Endothelial cell of umbilical vein (primary cell): ENCODE measurements at regions not wholly inside any gene's neighbourhood (a gene's known extent, or its start where the extent isn't known, plus 50 kb on each side); places are given as distances from the start of the nearest gene placed in this dataset.

ENCODE experiments used
- BruUV-seq: library from RNA; stranded (reverse); fragments of 400-500 nt; replicated peaks from 2 replicates; lab custom pipeline; 2021; lab: Mats Ljungman, UMichigan
- CTCF ChIA-PET: fragments of 300-600, 350-600 bp; sonication (Branson Sonifier 250); formaldehyde crosslinking; loops from one replicate; lab custom pipeline; 2021; ENCODE audit warnings: antibody characterized with exemption, inconsistent platforms; lab: Charles Lee
- POLR2A ChIA-PET: fragments of 300-600, 350-600 bp; sonication (Branson Sonifier 250); formaldehyde crosslinking; loops from one replicate; lab custom pipeline; 2021; ENCODE audit warnings: antibody characterized with exemption, inconsistent platforms; lab: Charles Lee
- DNase-seq: peaks from one replicate; pipeline ENCODE4 v3.0.0-alpha.2; 2011; ENCODE audit warnings: low read depth, low spot score
- FAIRE-seq: peaks from 2 replicates; lab custom pipeline; 2011; peaks lifted over from hg19 to GRCh38; lab: Jason Lieb, UNC
- H2AFZ ChIP-seq: 2 replicates; pipeline ENCODE4 v1.6.0; 2012; ENCODE audit warnings: low read depth, low read length, control low read depth, inconsistent platforms
- H3K27ac ChIP-seq: 2 replicates; pipeline ENCODE4 v1.5.1; 2011; ENCODE audit warnings: low read depth, mild to moderate bottlenecking, control low read depth, low read length, moderate library complexity; ENCODE audit not compliant: insufficient read depth
- H3K27me3 ChIP-seq, 2 experiments: 2 replicates each; pipeline versions ENCODE4 v1.6.0 to v1.6.1; 2011; ENCODE audit warnings: low read length in 2 of 2, mixed read lengths in 1 of 2; ENCODE audit not compliant: control insufficient read depth in 2 of 2, insufficient read depth in 2 of 2
- H3K36me3 ChIP-seq, 2 experiments: 2 replicates in 1 of 2; 3 replicates in 1 of 2; pipeline ENCODE4 v1.5.1; 2011; ENCODE audit warnings: low read length in 2 of 2, mild to moderate bottlenecking in 1 of 2, moderate library complexity in 1 of 2; ENCODE audit not compliant: control insufficient read depth in 2 of 2, insufficient read depth in 2 of 2; ENCODE audit errors: extremely low read depth in 1 of 2
- H3K4me1 ChIP-seq: 3 replicates; pipeline ENCODE4 v1.5.1; 2011; ENCODE audit warnings: mild to moderate bottlenecking, low read length; ENCODE audit not compliant: control insufficient read depth, insufficient read depth; ENCODE audit errors: extremely low read depth
- H3K4me2 ChIP-seq: 2 replicates; pipeline ENCODE4 v1.6.1; 2011; ENCODE audit warnings: low read length, control low read depth, mixed read lengths; ENCODE audit not compliant: insufficient read depth
- H3K4me3 ChIP-seq, 3 experiments: fragments of 200-600 bp in 1 of 3; sonication (generic), shearing (Covaris generic) in 1 of 3; replicated peaks in 1 of 3; 2 replicates each; pipeline ENCODE4 v1.5.1; 2011 to 2016; ENCODE audit warnings: control low read depth in 3 of 3, low read length in 3 of 3, mild to moderate bottlenecking in 2 of 3, inconsistent platforms in 1 of 3, low read depth in 1 of 3, moderate library complexity in 1 of 3; ENCODE audit not compliant: insufficient read depth in 1 of 3
- H3K79me2 ChIP-seq: 2 replicates; pipeline ENCODE4 v1.6.0; 2012; ENCODE audit warnings: low read length, inconsistent platforms; ENCODE audit not compliant: control insufficient read depth, insufficient read depth
- H3K9ac ChIP-seq: replicated peaks from 2 replicates; pipeline ENCODE3; 2011; ENCODE audit warnings: low read length, control low read depth; ENCODE audit not compliant: insufficient read depth; ENCODE audit errors: extremely low read depth
- H3K9me1 ChIP-seq: replicated peaks from 3 replicates; pipeline ENCODE4 v1.6.0; 2011; ENCODE audit warnings: mild to moderate bottlenecking, low read length; ENCODE audit not compliant: control insufficient read depth, insufficient read depth; ENCODE audit errors: extremely low read depth
- H3K9me3 ChIP-seq: replicated peaks from 2 replicates; pipeline ENCODE4 v1.5.1; 2012; ENCODE audit warnings: low read length, inconsistent platforms; ENCODE audit not compliant: control insufficient read depth, insufficient read depth
- H4K20me1 ChIP-seq: replicated peaks from 2 replicates; pipeline ENCODE3; 2011; ENCODE audit warnings: mild to moderate bottlenecking, low read length; ENCODE audit not compliant: control insufficient read depth, insufficient read depth; ENCODE audit errors: extremely low read depth
- CTCF ChIP-seq, 2 donors: IDR thresholded peaks; 1 replicate in 1 of 2; 2 replicates in 1 of 2; pipeline ENCODE4 v1.5.1; 2011; ENCODE audit warnings: low read length in 2 of 2, mild to moderate bottlenecking in 2 of 2, moderate library complexity in 2 of 2, control low read depth in 1 of 2, inconsistent platforms in 1 of 2, low read depth in 1 of 2; ENCODE audit not compliant: insufficient read depth in 1 of 2; ENCODE audit errors: extremely low read depth in 1 of 2
- EZH2 ChIP-seq: IDR thresholded peaks from 2 replicates; pipeline ENCODE4 v1.6.1; 2012; ENCODE audit warnings: borderline replicate concordance, low read depth, mild to moderate bottlenecking, moderate library complexity, low read length, inconsistent platforms; ENCODE audit not compliant: severe bottlenecking
- FOS ChIP-seq: IDR thresholded peaks from 2 replicates; pipeline ENCODE4 v1.6.1; 2011; ENCODE audit warnings: mild to moderate bottlenecking, low read length, moderate library complexity, borderline replicate concordance; ENCODE audit not compliant: insufficient read depth
- GATA2 ChIP-seq: IDR thresholded peaks from 2 replicates; pipeline ENCODE4 v1.7.0; 2011; ENCODE audit warnings: low read depth, mild to moderate bottlenecking, moderate library complexity, mixed read lengths, low read length; ENCODE audit not compliant: insufficient read length, insufficient read depth
- JUN ChIP-seq: IDR thresholded peaks from 2 replicates; pipeline ENCODE4 v1.6.1; 2011; ENCODE audit warnings: borderline replicate concordance, low read depth; ENCODE audit not compliant: insufficient read length, insufficient read depth
- MAX ChIP-seq: IDR thresholded peaks from 2 replicates; pipeline ENCODE4 v1.6.1; 2011; ENCODE audit not compliant: insufficient read depth, insufficient read length
- MYC ChIP-seq: IDR thresholded peaks from one replicate; pipeline ENCODE4 v1.6.1; 2011; ENCODE audit warnings: mild to moderate bottlenecking, low read depth, low read length
- POLR2A ChIP-seq: IDR thresholded peaks from 2 replicates; pipeline ENCODE4 v1.6.1; 2012; ENCODE audit warnings: low read depth, mild to moderate bottlenecking, control low read depth, low read length
- POLR2AphosphoS5 ChIP-seq: IDR thresholded peaks from 2 replicates; pipeline ENCODE4 v1.6.1; 2012; ENCODE audit warnings: low read depth, mild to moderate bottlenecking, control low read depth, low read length, moderate library complexity; ENCODE audit not compliant: insufficient read depth
- dilution Hi-C: fragments of 300-500 bp; cut with MboI; formaldehyde crosslinking; loops from one replicate; pipeline ENCODE4 v1.15.0; 2019; ENCODE audit warnings: low sequenced_read_pairs; ENCODE audit not compliant: extremely low pct_ligation_motif_present
- intact Hi-C: fragments of 100-400 bp; cut with micrococcal nuclease; formaldehyde crosslinking; loops from one replicate; pipeline ENCODE4 v1.10.0; 2022

GRCh38 chr5:157961896-157962590, 103.1 kb upstream of the CLINT1 start:
- FAIRE-seq (no peak), DNase-seq (peak; percentile 6)
- TF ChIP-seq FOS (no peak), POLR2A (no peak), CTCF (IDR thresholded peaks at IDR 0.05; ENCODE audit: extremely low read depth in 1 of 2, insufficient read depth in 1 of 2, low read depth in 1 of 2, low read length in 2 of 2) (no peak), MYC (no peak), MAX (no peak), JUN (no peak), EZH2 (no peak), POLR2AphosphoS5 (no peak), GATA2 (no peak)
- Histone ChIP-seq H3K27ac (no peak overlapping the region), H3K79me2 (no peaks in the 10 kb centered on the region), H3K4me2 (no peak overlapping the region), H3K27me3 (no peaks in the 10 kb centered on the region), H2AFZ (no peak overlapping the region), H3K4me3 (no peak overlapping the region), H3K36me3 (no peaks in the 10 kb centered on the region), H3K9me1 (no peaks in the 10 kb centered on the region), H3K4me1 (no peaks in the 10 kb centered on the region), H4K20me1 (no peaks in the 10 kb centered on the region), H3K9me3 (no peaks in the 10 kb centered on the region), H3K9ac (no peak overlapping the region)
- CTCF ChIA-PET: interaction anchor here (1.3 kb wide), 1 partner anchor 13 kb away, joined by 6 read pairs; no protein-coding TSS in a partner anchor
- POLR2A ChIA-PET: no interaction called here
- no TSS peak for BruUV-seq
- dilution Hi-C loops: no loop called here
- intact Hi-C loops: no loop called here
